Activated CD8-positive, alpha-beta T cell treated with anti-CD3 and anti-CD28 coated beads, Interleukin-2, amount 10 ng/mL, durations not matched to agents 7 days and 5 days (primary cell): ENCODE measurements at regions not wholly inside any gene's neighbourhood (a gene's known extent, or its start where the extent isn't known, plus 50 kb on each side); places are given as distances from the start of the nearest gene placed in this dataset.

Experiments
- ATAC-seq: fragments of 150-1000 bp; cut with Tn5 transposase; one replicate; pipeline ENCODE4 v1.10.0; 2021; ENCODE audit warnings: moderate library complexity
- CTCF ChIA-PET: fragments of 350-600 bp; sonication (Branson Sonifier 250); formaldehyde crosslinking; loops from one replicate; lab custom pipeline; 2021; ENCODE audit warnings: antibody characterized with exemption; lab: Charles Lee
- POLR2A ChIA-PET: fragments of 350-600 bp; sonication (Branson Sonifier 250); formaldehyde crosslinking; loops from one replicate; lab custom pipeline; 2021; ENCODE audit warnings: antibody characterized with exemption; lab: Charles Lee
- DNase-seq: peaks from one replicate; pipeline ENCODE4 v3.0.0-alpha.2; 2020
- H3K27ac Mint-ChIP-seq: one replicate; pipeline ENCODE4 v1.8.0; 2021; ENCODE audit warnings: mild to moderate bottlenecking, mixed read lengths
- H3K27me3 Mint-ChIP-seq: one replicate; pipeline ENCODE4 v1.8.0; 2021; ENCODE audit warnings: low read depth, mixed read lengths
- H3K36me3 Mint-ChIP-seq: one replicate; pipeline ENCODE4 v1.8.0; 2021; ENCODE audit warnings: low read depth, mixed read lengths
- H3K4me1 Mint-ChIP-seq: one replicate; pipeline ENCODE4 v1.8.0; 2021; ENCODE audit warnings: low read depth, mixed read lengths
- H3K4me3 Mint-ChIP-seq: one replicate; pipeline ENCODE4 v1.8.0; 2021; ENCODE audit warnings: mild to moderate bottlenecking, mixed read lengths
- H3K9me3 Mint-ChIP-seq: one replicate; pipeline ENCODE4 v1.8.0; 2022; ENCODE audit warnings: mixed read lengths; ENCODE audit not compliant: insufficient read depth

DNA sequence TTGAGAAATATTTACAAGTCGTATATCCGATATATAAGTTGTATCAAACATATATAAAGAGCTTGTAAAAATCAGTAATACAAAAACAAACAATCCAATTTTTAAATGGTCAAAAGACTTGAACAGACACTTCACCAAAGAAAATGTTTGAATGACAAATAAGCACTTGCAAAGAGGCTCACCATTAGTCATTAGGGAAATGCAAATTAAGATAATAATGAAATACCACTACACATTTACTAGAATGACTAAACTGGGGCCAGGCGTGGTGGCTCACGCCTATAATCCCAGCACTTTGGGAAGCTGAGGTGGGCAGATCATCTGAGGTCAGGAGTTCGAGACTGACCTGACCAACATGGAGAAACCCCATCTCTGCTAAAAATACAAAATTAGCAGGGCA is 134.6 kb upstream of the HAND1 start:
- ChIA-PET POLR2A (no interaction called here), CTCF (interaction anchor here (2.5 kb wide), 1 partner anchor 147 kb away, joined by 9 read pairs; no protein-coding TSS in a partner anchor)
- no peak for DNase-seq
- H3K36me3 Mint-ChIP-seq = no peaks in the 10 kb centered on the region
- H3K27me3 Mint-ChIP-seq = peaks cover 41% of the 10 kb centered on the region
- no peaks in the 10 kb centered on the region for H3K9me3 Mint-ChIP-seq
- ATAC-seq = no peak
- H3K4me3 Mint-ChIP-seq = no peak overlapping the region
- H3K4me1 Mint-ChIP-seq = peaks cover 12% of the 10 kb centered on the region
- H3K27ac Mint-ChIP-seq = no peak overlapping the region

DNA sequence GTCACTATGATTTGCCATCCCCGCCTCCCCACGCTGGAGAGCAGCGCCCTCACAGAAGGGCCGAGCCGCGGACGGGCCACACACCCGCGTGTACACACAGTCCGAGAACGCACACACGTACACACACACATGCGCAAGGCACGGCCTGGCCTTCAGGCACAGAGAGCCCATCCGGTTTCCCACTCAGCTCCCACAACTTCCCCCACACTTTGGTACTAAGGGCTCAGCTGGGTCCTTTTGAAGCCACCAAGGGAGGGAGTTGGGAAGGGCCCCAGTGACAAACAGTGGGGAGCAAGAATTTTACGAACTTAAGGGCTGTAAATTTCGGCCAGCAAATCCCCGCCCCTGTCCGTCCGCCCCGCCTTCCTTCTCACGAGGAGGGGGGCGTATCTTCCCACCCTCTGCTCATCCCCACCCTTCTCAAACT is 133.3 kb upstream of the HAND1 start:
- peaks cover 41% of the 10 kb centered on the region for H3K27me3 Mint-ChIP-seq
- DNase-seq = no peak
- peaks cover 12% of the 10 kb centered on the region for H3K4me1 Mint-ChIP-seq

GRCh38 chr5:154610321-154611154 is 132.5 kb upstream of the HAND1 start:
- ChIA-PET POLR2A (no interaction called here), CTCF (interaction anchor here (0.8 to 2.5 kb wide), 7 partner anchors 40 to 538 kb away, joined by 3 to 9 read pairs (median 4); no protein-coding TSS in a partner anchor)
- Mint-ChIP-seq H3K9me3 (no peaks in the 10 kb centered on the region), H3K4me1 (peaks cover 12% of the 10 kb centered on the region), H3K4me3 (no peak overlapping the region), H3K27ac (no peak overlapping the region), H3K27me3 (peaks cover 42% of the 10 kb centered on the region), H3K36me3 (no peaks in the 10 kb centered on the region)
- peak; percentile 76 for DNase-seq
- peak; percentile 97 for ATAC-seq

More for the DNA sequence above, 133.3 kb upstream of the HAND1 start:
- H3K27ac Mint-ChIP-seq = no peak overlapping the region
- no peak for ATAC-seq
- no peak overlapping the region for H3K4me3 Mint-ChIP-seq
- H3K9me3 Mint-ChIP-seq = no peaks in the 10 kb centered on the region
- H3K36me3 Mint-ChIP-seq = no peaks in the 10 kb centered on the region
- ChIA-PET CTCF (interaction anchor here (0.8 to 2.5 kb wide), 6 partner anchors 39 to 539 kb away, joined by 3 to 9 read pairs (median 4); no protein-coding TSS in a partner anchor), POLR2A (no interaction called here)

- ATAC-seq (no peak), DNase-seq (no peak)
- Mint-ChIP-seq H3K27ac (no peak overlapping the region), H3K27me3 (peaks cover 52% of the 10 kb centered on the region), H3K4me1 (peaks cover 12% of the 10 kb centered on the region), H3K9me3 (no peaks in the 10 kb centered on the region), H3K36me3 (no peaks in the 10 kb centered on the region), H3K4me3 (no peak overlapping the region)
- ChIA-PET CTCF (interaction anchor here (0.7 to 2.0 kb wide), 2 partner anchors 142 to 188 kb away, joined by 3 to 8 read pairs; no protein-coding TSS in a partner anchor), POLR2A (no interaction called here)
Measured at GRCh38 chr5:154609251-154609650, 131.2 kb upstream of the HAND1 start.

- Mint-ChIP-seq H3K36me3 (no peaks in the 10 kb centered on the region), H3K9me3 (no peaks in the 10 kb centered on the region), H3K4me3 (no peak overlapping the region), H3K27me3 (peaks cover 56% of the 10 kb centered on the region), H3K27ac (no peak overlapping the region), H3K4me1 (peaks cover 12% of the 10 kb centered on the region)
- ATAC-seq = no peak
- no peak for DNase-seq
- POLR2A ChIA-PET = no interaction called here
- CTCF ChIA-PET = interaction anchor here (2.0 kb wide), 1 partner anchor 142 kb away, joined by 8 read pairs; no protein-coding TSS in a partner anchor
Measured at GRCh38 chr5:154608531-154609011, 130.5 kb upstream of the HAND1 start.

DNA sequence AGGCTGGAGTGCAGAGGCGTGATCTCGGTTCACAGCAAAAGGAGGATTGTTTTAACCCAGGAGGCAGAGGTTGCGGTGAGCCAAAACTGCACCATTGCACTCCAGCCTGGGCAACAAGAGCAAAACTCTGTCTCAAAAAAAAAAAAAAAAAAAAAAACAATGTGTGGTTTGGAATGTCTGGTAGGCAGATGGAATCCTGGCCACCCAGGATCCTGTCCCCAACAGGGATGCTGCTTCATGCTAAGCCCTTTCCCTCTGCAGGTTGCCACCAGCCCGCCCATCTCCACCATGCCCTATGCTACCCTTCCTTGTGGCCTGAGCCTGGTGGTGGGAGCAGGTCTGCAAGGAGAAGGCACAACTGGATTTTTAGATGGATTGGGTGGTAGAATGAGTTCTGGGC is 129.7 kb upstream of the HAND1 start:
- ChIA-PET CTCF (no interaction called here), POLR2A (no interaction called here)
- ATAC-seq = no peak
- H3K36me3 Mint-ChIP-seq = no peaks in the 10 kb centered on the region
- H3K4me1 Mint-ChIP-seq = peaks cover 12% of the 10 kb centered on the region
- H3K9me3 Mint-ChIP-seq = no peaks in the 10 kb centered on the region
- DNase-seq = no peak
- H3K27ac Mint-ChIP-seq = no peak overlapping the region
- peaks cover 64% of the 10 kb centered on the region for H3K27me3 Mint-ChIP-seq
- H3K4me3 Mint-ChIP-seq = no peak overlapping the region

DNA sequence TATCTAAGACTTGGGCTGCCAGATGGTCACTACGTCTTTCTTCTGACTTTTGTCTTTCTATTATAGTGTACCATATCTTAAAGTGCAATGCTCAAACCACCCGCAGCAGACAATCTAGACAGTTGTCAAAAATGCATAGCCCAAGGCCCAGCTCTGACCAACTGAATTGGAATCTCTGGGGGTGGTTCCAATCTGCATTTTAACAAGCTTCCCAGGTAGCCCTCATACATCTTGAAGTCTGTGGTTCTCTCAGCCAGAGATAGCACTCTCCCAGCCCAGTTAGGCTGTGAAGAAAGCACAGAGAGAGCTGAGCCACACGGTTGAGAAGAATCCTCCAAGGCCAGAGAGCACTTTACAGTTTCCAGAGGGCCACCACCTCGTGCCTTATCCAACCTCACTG is 128.2 kb upstream of the HAND1 start:
- H3K27me3 Mint-ChIP-seq = peaks cover 63% of the 10 kb centered on the region
- ATAC-seq (no peak), DNase-seq (no peak)
- CTCF ChIA-PET = interaction anchor here (0.6 kb wide), 1 partner anchor 125 kb away, joined by 4 read pairs; no protein-coding TSS in a partner anchor
- H3K4me1 Mint-ChIP-seq = peaks cover 9% of the 10 kb centered on the region
- H3K27ac Mint-ChIP-seq = no peak overlapping the region
- no peak overlapping the region for H3K4me3 Mint-ChIP-seq
- POLR2A ChIA-PET = no interaction called here
- no peaks in the 10 kb centered on the region for H3K36me3 Mint-ChIP-seq
- H3K9me3 Mint-ChIP-seq = no peaks in the 10 kb centered on the region

- peaks cover 43% of the 10 kb centered on the region for H3K27me3 Mint-ChIP-seq
Measured at GRCh38 chr5:154603953-154604679, 126.1 kb upstream of the HAND1 start.

GRCh38 chr5:154603485-154603884 is 125.5 kb upstream of the HAND1 start:
- DNase-seq (no peak), ATAC-seq (no peak)
- ChIA-PET POLR2A (no interaction called here), CTCF (no interaction called here)
- no peak overlapping the region for H3K27ac Mint-ChIP-seq
- H3K36me3 Mint-ChIP-seq = no peaks in the 10 kb centered on the region
- H3K27me3 Mint-ChIP-seq = peaks cover 42% of the 10 kb centered on the region
- no peaks in the 10 kb centered on the region for H3K9me3 Mint-ChIP-seq
- no peak overlapping the region for H3K4me3 Mint-ChIP-seq
- H3K4me1 Mint-ChIP-seq = no peaks in the 10 kb centered on the region

More at GRCh38 chr5:154603953-154604679, 126.1 kb upstream of the HAND1 start:
- DNase-seq = no peak
- no peaks in the 10 kb centered on the region for H3K36me3 Mint-ChIP-seq
- H3K4me3 Mint-ChIP-seq = no peak overlapping the region
- ATAC-seq = no peak
- no peak overlapping the region for H3K27ac Mint-ChIP-seq
- ChIA-PET CTCF (no interaction called here), POLR2A (no interaction called here)
- no peaks in the 10 kb centered on the region for H3K9me3 Mint-ChIP-seq
- no peaks in the 10 kb centered on the region for H3K4me1 Mint-ChIP-seq

- ChIA-PET CTCF (interaction anchor here (0.7 kb wide), 1 partner anchor 135 kb away, joined by 4 read pairs; no protein-coding TSS in a partner anchor), POLR2A (no interaction called here)
- Mint-ChIP-seq H3K36me3 (no peaks in the 10 kb centered on the region), H3K4me1 (no peaks in the 10 kb centered on the region), H3K27ac (no peak overlapping the region), H3K27me3 (peaks cover 47% of the 10 kb centered on the region), H3K9me3 (no peaks in the 10 kb centered on the region), H3K4me3 (no peak overlapping the region)
- no peak for ATAC-seq
- no peak for DNase-seq
Measured at GRCh38 chr5:154603011-154603410, 125.0 kb upstream of the HAND1 start.

- Mint-ChIP-seq H3K36me3 (no peaks in the 10 kb centered on the region), H3K4me1 (no peaks in the 10 kb centered on the region), H3K27me3 (peaks cover 49% of the 10 kb centered on the region), H3K9me3 (no peaks in the 10 kb centered on the region), H3K4me3 (no peak overlapping the region), H3K27ac (no peak overlapping the region)
- ATAC-seq (no peak), DNase-seq (no peak)
- CTCF ChIA-PET = no interaction called here
- POLR2A ChIA-PET = no interaction called here
Measured at GRCh38 chr5:154601014-154601413, 123.0 kb upstream of the HAND1 start.
